GM12878 (cell line): ENCODE measurements at regions not wholly inside any gene's neighbourhood (a gene's known extent, or its start where the extent isn't known, plus 50 kb on each side); places are given as distances from the start of the nearest gene placed in this dataset.

Experiments used
- ATF7 ChIP-seq: fragments of 450-650 bp; IDR thresholded peaks from 2 replicates; pipeline ENCODE4 v1.6.1; 2016; ENCODE audit warnings: low read depth, mild to moderate bottlenecking
- EZH2 ChIP-seq: IDR thresholded peaks from 2 replicates; pipeline ENCODE4 v1.6.1; 2012; ENCODE audit warnings: low read depth, mild to moderate bottlenecking, control low read depth, inconsistent platforms, low read length, borderline replicate concordance; ENCODE audit not compliant: control insufficient read depth
- POLR2A ChIP-seq: IDR thresholded peaks from 2 replicates; pipeline ENCODE4 v1.6.1; 2011; ENCODE audit warnings: low read depth, mild to moderate bottlenecking, low read length
- TF ChIP-seq, protein P1 (sequence below): fragments of 450-650 bp; IDR thresholded peaks from 2 replicates; pipeline ENCODE4 v1.6.1; 2017; ENCODE audit warnings: antibody characterized with exemption, mild to moderate bottlenecking, moderate library complexity
- TF ChIP-seq, protein P2 (sequence below), 3 experiments: IDR thresholded peaks in 2 of 3; conservative IDR thresholded peaks in 1 of 3; 2 replicates each; pipeline ENCODE4 v1.5.1; 2011; ENCODE audit warnings: low read depth in 3 of 3, low read length in 3 of 3, mild to moderate bottlenecking in 3 of 3, control low read depth in 2 of 3, moderate library complexity in 2 of 3, inconsistent platforms in 1 of 3, mixed read lengths in 1 of 3; ENCODE audit not compliant: control insufficient read depth in 2 of 3, insufficient read depth in 1 of 3; ENCODE audit errors: extremely low read depth in 1 of 3

DNA sequence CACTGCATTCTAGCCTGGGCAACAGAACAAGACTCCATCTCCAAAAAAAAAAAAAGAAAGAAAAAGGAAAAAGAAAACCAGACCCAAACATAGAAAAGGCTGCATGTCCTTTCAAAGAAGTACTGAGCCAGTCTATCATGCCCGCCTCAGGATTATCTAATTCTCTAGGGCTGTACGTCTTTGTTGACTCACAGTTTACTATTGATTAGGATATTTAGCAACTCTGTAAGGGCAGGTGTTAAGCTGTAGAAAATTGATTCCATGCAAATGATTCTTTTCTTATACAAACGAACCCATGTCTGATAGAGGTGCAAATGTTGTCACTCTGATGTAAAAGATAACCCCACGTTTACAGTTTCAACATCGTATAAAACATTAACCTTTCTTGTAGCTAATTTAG lies 209.0 kb downstream of the TTLL2 start:
- TF ChIP-seq EZH2 (no peak), POLR2A (no peak), ATF7 (no peak)
- TF ChIP-seq, protein P1, sequence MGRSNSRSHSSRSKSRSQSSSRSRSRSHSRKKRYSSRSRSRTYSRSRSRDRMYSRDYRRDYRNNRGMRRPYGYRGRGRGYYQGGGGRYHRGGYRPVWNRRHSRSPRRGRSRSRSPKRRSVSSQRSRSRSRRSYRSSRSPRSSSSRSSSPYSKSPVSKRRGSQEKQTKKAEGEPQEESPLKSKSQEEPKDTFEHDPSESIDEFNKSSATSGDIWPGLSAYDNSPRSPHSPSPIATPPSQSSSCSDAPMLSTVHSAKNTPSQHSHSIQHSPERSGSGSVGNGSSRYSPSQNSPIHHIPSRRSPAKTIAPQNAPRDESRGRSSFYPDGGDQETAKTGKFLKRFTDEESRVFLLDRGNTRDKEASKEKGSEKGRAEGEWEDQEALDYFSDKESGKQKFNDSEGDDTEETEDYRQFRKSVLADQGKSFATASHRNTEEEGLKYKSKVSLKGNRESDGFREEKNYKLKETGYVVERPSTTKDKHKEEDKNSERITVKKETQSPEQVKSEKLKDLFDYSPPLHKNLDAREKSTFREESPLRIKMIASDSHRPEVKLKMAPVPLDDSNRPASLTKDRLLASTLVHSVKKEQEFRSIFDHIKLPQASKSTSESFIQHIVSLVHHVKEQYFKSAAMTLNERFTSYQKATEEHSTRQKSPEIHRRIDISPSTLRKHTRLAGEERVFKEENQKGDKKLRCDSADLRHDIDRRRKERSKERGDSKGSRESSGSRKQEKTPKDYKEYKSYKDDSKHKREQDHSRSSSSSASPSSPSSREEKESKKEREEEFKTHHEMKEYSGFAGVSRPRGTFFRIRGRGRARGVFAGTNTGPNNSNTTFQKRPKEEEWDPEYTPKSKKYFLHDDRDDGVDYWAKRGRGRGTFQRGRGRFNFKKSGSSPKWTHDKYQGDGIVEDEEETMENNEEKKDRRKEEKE, result no peak
- TF ChIP-seq, protein P2, sequence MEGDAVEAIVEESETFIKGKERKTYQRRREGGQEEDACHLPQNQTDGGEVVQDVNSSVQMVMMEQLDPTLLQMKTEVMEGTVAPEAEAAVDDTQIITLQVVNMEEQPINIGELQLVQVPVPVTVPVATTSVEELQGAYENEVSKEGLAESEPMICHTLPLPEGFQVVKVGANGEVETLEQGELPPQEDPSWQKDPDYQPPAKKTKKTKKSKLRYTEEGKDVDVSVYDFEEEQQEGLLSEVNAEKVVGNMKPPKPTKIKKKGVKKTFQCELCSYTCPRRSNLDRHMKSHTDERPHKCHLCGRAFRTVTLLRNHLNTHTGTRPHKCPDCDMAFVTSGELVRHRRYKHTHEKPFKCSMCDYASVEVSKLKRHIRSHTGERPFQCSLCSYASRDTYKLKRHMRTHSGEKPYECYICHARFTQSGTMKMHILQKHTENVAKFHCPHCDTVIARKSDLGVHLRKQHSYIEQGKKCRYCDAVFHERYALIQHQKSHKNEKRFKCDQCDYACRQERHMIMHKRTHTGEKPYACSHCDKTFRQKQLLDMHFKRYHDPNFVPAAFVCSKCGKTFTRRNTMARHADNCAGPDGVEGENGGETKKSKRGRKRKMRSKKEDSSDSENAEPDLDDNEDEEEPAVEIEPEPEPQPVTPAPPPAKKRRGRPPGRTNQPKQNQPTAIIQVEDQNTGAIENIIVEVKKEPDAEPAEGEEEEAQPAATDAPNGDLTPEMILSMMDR (IDR thresholded peaks at IDR 0.05 in 2 of 3, conservative IDR thresholded peaks at IDR 0.05 in 1 of 3; ENCODE audit: control insufficient read depth in 2 of 3, extremely low read depth in 1 of 3, insufficient read depth in 1 of 3, low read depth in 3 of 3, low read length in 3 of 3), result no peak
